ES-I3 (cell line): ENCODE measurements at regions not wholly inside any gene's neighbourhood (a gene's known extent, or its start where the extent isn't known, plus 50 kb on each side); places are given as distances from the start of the nearest gene placed in this dataset.

Source experiments
- H3K36me3 ChIP-seq: 2 replicates; pipeline ENCODE4 v1.6.1; 2013; ENCODE audit warnings: mild to moderate bottlenecking, low read length, control low read depth, moderate library complexity; ENCODE audit not compliant: insufficient read depth
- H3K4me1 ChIP-seq: 2 replicates; pipeline ENCODE4 v1.6.1; 2013; ENCODE audit warnings: mild to moderate bottlenecking, control low read depth, low read length; ENCODE audit not compliant: insufficient read depth
- H3K9ac ChIP-seq: 2 replicates; pipeline ENCODE4 v1.6.1; 2013; ENCODE audit warnings: low read depth, mild to moderate bottlenecking, low read length, moderate library complexity
- H3K9me3 ChIP-seq: 2 replicates; pipeline ENCODE4 v1.6.1; 2013; ENCODE audit warnings: mild to moderate bottlenecking, low read length, moderate library complexity; ENCODE audit not compliant: control insufficient read depth, insufficient read depth

- Histone ChIP-seq H3K4me1 (peaks cover 6% of the 10 kb centered on the region; the same call in 1 of the 2 replicates), H3K36me3 (no peaks in the 10 kb centered on the region), H3K9me3 (no peaks in the 10 kb centered on the region)
Measured at GRCh38 chr1:65512383-65512782, 91.9 kb downstream of the LEPR start.

DNA sequence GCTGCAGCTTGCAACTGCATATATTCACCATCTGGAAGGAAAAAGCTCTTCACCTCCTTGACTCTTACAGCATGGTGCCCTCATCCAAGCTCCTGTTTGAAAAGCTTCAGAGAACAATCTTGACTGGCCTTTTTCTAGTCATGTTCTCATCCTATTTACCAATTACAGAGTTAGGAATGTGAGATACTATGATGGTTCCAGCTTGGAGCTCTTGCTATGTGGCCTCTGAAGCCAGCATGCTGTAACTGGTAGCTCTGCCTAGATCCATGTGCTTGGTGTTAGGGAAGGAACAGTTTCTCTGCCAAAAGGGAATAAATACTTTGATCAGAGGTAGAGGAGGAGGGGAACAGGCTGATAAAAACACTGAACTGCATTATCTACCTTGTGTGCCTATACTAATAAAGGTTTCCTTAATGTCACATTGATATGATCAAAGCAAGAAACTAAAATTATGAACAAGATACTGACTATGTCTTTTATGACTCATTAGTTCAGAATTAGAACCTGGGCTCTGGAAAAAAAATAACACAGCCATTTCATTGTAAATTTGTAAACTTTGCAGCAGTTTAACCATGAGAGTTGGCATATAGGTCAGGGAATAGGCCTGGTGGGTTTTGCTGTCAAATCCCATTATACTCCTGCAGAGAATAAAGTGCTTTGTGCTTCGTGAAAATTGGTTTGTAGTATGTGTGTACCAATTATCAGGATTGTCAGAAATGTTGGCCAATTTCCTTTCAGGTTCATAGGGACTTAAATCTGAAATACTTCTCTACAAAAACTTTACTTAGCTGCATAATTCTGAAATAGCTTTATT, 92.7 kb downstream of the LEPR start:
- Histone ChIP-seq H3K36me3 (no peaks in the 10 kb centered on the region), H3K9ac (no peak overlapping the region), H3K9me3 (no peaks in the 10 kb centered on the region), H3K4me1 (peaks cover 6% of the 10 kb centered on the region; the same call in 1 of the 2 replicates)

More at GRCh38 chr1:65512383-65512782, 91.9 kb downstream of the LEPR start:
- no peak overlapping the region for H3K9ac ChIP-seq

GRCh38 chr1:65514041-65514440, 93.6 kb downstream of the LEPR start:
- Histone ChIP-seq H3K36me3 (no peaks in the 10 kb centered on the region), H3K9me3 (no peaks in the 10 kb centered on the region), H3K9ac (no peak overlapping the region), H3K4me1 (peaks cover 6% of the 10 kb centered on the region; the same call in 1 of the 2 replicates)

- peak overlapping the region; percentile 54; the same call in 1 of the 2 replicates for H3K9ac ChIP-seq
- no peaks in the 10 kb centered on the region for H3K4me1 ChIP-seq
- no peaks in the 10 kb centered on the region for H3K36me3 ChIP-seq
- H3K9me3 ChIP-seq, result no peaks in the 10 kb centered on the region
Measured at GRCh38 chr1:65524931-65525265, 104.4 kb downstream of the LEPR start.

- Histone ChIP-seq H3K36me3 (no peaks in the 10 kb centered on the region), H3K4me1 (no peaks in the 10 kb centered on the region), H3K9ac (peak overlapping the region; percentile 54; the same call in 1 of the 2 replicates), H3K9me3 (no peaks in the 10 kb centered on the region)
Measured at GRCh38 chr1:65525266-65526048, 105.0 kb downstream of the LEPR start.

DNA sequence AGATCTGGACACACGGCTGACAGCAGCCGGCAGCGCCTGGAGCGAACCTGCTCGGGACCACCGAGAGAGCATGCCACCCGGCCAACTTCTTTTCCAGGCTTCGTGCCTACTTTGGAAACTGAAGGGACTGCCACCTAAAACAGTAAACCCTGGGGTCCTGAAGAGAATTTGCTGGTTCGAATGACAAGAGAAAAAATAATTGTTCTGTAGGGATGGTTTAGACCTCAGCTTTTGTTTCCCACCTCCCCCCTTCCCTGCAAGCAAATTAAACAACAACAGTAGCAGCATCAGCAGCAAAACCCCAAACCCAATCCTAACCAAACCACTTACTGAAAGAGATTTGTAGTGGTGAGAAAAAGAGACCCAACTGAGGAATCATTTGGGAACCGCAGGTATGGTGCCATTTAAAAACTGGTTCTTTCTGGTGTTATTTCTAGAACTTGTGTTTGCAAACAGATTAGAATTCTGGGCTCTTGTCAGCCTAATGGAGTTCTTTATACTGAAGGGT, 105.6 kb downstream of the LEPR start:
- peak overlapping the region; percentile 54; the same call in 1 of the 2 replicates for H3K9ac ChIP-seq

GRCh38 chr1:65527190-65527589, 106.7 kb downstream of the LEPR start:
- no peak overlapping the region for H3K9ac ChIP-seq
- H3K4me1 ChIP-seq, result no peaks in the 10 kb centered on the region
- H3K9me3 ChIP-seq, result no peaks in the 10 kb centered on the region
- H3K36me3 ChIP-seq, result no peaks in the 10 kb centered on the region

More for the DNA sequence above, 105.6 kb downstream of the LEPR start:
- Histone ChIP-seq H3K36me3 (no peaks in the 10 kb centered on the region), H3K9me3 (no peaks in the 10 kb centered on the region), H3K4me1 (no peaks in the 10 kb centered on the region)

GRCh38 chr1:65527707-65528503, 107.4 kb downstream of the LEPR start:
- no peaks in the 10 kb centered on the region for H3K4me1 ChIP-seq
- H3K9me3 ChIP-seq, result no peaks in the 10 kb centered on the region
- no peaks in the 10 kb centered on the region for H3K36me3 ChIP-seq
- H3K9ac ChIP-seq, result no peak overlapping the region

GRCh38 chr1:65531972-65532570, 111.6 kb downstream of the LEPR start:
- H3K9ac ChIP-seq, result no peak overlapping the region
- no peaks in the 10 kb centered on the region for H3K9me3 ChIP-seq
- H3K36me3 ChIP-seq, result no peaks in the 10 kb centered on the region
- H3K4me1 ChIP-seq, result no peaks in the 10 kb centered on the region

DNA sequence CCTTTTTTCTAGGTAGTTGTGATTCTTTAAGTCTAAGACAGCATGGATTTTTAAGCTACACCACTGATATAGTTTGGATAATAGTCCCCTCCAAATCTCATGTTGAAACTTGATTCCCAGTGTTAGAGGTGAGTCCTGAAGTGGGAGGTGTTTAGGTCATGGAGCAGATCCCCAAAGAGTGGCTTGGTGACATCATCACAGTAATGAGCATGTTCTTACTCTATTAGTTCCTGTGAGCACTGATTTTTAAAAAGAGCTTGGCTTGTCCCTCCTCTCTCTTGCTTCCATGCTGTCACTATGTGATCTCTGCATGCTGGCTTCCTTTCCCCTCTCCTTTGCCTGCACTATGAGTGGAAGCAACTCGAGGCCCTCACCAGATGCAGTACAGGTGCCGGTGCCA, 115.5 kb downstream of the LEPR start:
- H3K36me3 ChIP-seq, result no peaks in the 10 kb centered on the region

GRCh38 chr1:65538086-65538485, 117.6 kb downstream of the LEPR start:
- Histone ChIP-seq H3K4me1 (no peaks in the 10 kb centered on the region), H3K36me3 (no peaks in the 10 kb centered on the region), H3K9ac (no peak overlapping the region), H3K9me3 (no peaks in the 10 kb centered on the region)

More for the DNA sequence above, 115.5 kb downstream of the LEPR start:
- Histone ChIP-seq H3K9ac (no peak overlapping the region), H3K4me1 (no peaks in the 10 kb centered on the region), H3K9me3 (no peaks in the 10 kb centered on the region)

GRCh38 chr1:65538664-65539063, 118.2 kb downstream of the LEPR start:
- Histone ChIP-seq H3K9me3 (no peaks in the 10 kb centered on the region), H3K36me3 (no peaks in the 10 kb centered on the region), H3K9ac (no peak overlapping the region), H3K4me1 (no peaks in the 10 kb centered on the region)

DNA sequence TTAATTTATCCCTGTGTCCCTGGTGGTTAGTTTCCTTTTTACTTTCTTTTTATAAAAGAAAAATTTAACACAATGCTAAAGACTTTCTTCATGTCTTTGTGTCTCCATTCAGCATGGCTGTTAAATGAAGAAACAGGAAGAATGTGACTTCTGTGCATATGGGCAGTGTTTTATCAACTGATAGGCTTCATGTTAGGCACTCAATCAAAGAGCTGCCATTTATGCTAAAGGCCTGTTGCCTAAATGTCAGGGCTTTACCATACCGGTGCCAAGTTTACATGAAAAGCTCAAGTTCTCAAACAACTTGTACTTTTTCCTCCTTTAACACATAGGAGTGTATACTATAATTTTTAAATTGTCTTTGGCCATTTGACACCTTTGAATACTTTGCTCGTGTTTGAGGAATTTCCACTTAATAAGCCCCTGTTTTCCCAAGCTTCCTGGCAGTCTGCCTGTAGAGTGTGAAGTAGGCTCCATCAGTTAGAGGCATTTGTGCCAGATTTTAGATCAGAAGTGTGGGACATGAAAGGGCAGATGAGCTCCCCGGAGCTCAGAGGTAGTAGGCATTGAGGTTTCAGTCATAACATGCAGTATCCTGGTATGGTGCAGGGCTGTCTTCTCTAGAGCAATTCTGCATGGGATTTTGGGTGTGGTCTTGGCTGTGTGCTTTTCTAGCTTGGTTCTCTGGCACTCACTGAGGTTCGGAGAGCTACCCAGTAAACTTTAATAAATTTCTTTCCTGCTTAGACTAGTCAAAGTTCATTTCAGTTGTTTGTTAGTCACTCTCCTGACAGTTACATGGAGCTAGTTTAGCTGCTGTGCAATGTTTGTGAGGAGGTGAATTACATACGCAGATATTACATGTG, 119.0 kb downstream of the LEPR start:
- H3K36me3 ChIP-seq, result no peaks in the 10 kb centered on the region
- H3K9ac ChIP-seq, result no peak overlapping the region
- no peaks in the 10 kb centered on the region for H3K9me3 ChIP-seq
- H3K4me1 ChIP-seq, result no peaks in the 10 kb centered on the region
